ENCODE measurements at regions not wholly inside any gene's neighbourhood (a gene's known extent, or its start where the extent isn't known, plus 50 kb on each side); places are given as distances from the start of the nearest gene placed in this dataset.

GRCh38 chr2:61658841-61659780, 121.0 kb upstream of the XPO1 start:
- TF ChIP-seq SUZ12 (IDR thresholded peaks at IDR 0.05; ENCODE audit: low read length) = no peak
- TF ChIP-seq CEBPB (IDR thresholded peaks at IDR 0.05; ENCODE audit: low read depth, low read length) = no peak
- no peak for TF ChIP-seq TEAD4 (IDR thresholded peaks at IDR 0.05; ENCODE audit: low read depth, low read length)
- TF ChIP-seq CTCF (IDR thresholded peaks at IDR 0.05; ENCODE audit: control extremely low read depth in 1 of 3, insufficient read depth in 1 of 3, low read depth in 1 of 3, low read length in 3 of 3) = peak in 2 of 3 experiments; percentile 51 to 68; a peak in 3 of 4 replicates
- TF ChIP-seq RNF2 (IDR thresholded peaks at IDR 0.05; ENCODE audit: borderline replicate concordance, low read depth, low read length, missing control alignments, poor library complexity, severe bottlenecking) = no peak
- TF ChIP-seq EZH2 (IDR thresholded peaks at IDR 0.05; ENCODE audit: low read depth, low read length, severe bottlenecking) = no peak
- TF ChIP-seq BRCA1 (IDR thresholded peaks at IDR 0.05; ENCODE audit: low read depth, low read length) = no peak
- TF ChIP-seq CBX5 (IDR thresholded peaks at IDR 0.05; ENCODE audit: low read depth, low read length) = no peak
- TF ChIP-seq RAD21 (IDR thresholded peaks at IDR 0.05 in 1 of 2, conservative IDR thresholded peaks at IDR 0.05 in 1 of 2; ENCODE audit: low read depth in 2 of 2, low read length in 2 of 2) = peak; percentile 86 to 90
- no peak for TF ChIP-seq SP1 (IDR thresholded peaks at IDR 0.05; ENCODE audit: low read depth, low read length)
- TF ChIP-seq SIX5 (IDR thresholded peaks at IDR 0.05; ENCODE audit: low read depth, low read length) = no peak
- TF ChIP-seq POLR2A (IDR thresholded peaks at IDR 0.05; ENCODE audit: control extremely low read depth in 1 of 2, low read depth in 2 of 2, low read length in 2 of 2) = no peak

Data from H1 (cell line).